NCI-H1694 (cell line): ENCODE measurements at regions not wholly inside any gene's neighbourhood (a gene's known extent, or its start where the extent isn't known, plus 50 kb on each side); places are given as distances from the start of the nearest gene placed in this dataset.
A peak's percentile ranks its signal among the peaks of the same experiment; 100 is the strongest.

Source experiments
- DNase-seq: peaks from one replicate; lab custom pipeline; 2025; lab: John Stamatoyannopoulos, UW

DNA sequence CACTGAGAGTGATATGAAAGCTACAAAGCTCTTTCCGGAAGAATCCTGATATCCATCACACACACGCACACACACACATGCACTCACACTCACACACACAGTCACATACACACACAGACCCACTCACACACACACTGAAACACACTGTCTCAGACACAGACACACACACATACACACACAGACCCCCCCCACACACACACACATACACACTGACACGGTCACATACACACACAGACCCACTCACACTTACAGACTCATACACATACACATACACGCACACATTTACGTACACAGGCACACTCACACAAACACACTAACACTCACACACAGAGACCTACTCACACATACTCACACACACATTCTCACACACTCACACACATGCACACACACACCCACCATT lies 58.6 kb downstream of the LIG4 start:
- no peak for DNase-seq

DNA sequence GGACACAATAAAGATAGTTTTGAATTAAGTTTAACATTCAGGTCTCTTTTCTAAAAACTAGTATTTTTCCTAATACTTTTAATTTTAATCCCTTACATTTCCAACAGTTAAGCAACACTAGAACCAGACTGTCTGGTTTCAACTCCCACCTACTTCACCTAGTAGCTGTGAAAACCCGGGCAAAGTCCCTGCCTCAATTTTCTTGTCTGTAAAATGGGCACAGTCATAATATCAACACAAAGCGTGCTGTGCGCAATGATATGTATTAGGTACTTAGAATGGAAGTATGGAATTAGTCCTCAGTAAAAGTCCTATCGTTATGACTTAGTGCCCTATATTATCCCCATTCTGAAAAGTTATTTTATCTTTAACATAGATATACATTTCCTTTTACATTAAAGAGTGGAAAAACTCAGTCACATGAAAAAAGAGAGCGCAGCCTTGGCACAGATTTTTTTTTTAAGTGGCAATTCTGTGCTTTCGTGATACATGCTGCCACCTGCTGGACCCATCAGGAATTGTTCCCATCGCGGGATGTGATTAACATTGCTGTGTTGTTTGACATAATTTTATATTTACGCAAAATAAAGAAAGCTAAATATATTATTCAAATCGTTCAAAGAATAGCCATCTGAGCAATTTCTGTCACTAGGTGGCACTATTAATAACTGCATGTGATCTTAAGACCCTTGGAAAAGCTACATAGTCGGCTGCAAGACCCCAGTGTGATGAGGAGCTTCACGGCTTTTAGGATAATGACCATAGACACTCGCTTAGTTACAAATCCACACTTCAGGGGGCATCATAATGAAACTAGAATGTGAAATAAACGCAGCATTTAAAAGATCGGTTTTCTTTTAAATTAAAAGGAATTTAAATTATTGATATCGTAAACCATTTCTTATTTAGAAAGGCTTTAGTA lies 59.9 kb downstream of the LIG4 start:
- peak; percentile 78 for DNase-seq

DNA sequence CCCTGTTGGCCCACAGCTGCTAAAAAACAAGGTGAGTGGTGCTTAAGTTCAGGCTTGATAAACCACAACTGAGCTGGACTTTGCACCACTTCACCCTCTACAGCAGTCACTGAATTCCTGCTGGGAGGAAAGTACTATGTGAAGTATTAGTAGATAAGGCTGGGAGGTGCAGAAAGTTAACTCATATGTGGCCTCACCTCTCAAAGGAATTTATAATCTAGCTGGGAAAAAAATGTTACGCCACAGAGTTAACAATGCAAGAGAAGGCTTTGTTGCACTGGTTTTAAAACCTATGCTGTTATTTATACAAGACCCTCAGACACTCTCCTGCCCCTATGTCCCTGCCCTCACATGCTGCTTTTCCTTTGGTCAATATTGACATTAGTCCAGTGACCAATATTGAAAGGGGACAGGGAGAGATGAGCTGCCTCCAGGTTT lies 60.9 kb downstream of the LIG4 start:
- no peak for DNase-seq

DNA sequence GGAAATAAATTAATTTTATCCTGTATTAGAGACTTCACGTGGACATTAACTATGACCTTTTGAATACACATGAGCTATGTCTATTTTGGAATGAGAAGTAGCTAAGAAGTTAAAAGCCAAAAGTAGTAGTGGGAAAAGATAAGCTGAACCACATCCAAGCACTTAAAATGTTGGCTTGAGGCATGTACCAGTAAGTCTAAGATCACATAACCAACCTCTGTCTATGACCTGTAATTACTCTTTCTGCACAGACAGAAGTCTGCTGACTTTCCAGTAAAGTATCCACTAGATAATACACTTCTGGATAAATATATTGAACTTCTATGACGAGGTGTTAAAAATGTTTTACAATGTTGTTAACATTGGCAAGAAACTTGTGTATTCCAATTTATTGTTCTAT lies 68.7 kb downstream of the LIG4 start:
- DNase-seq: no peak

DNA sequence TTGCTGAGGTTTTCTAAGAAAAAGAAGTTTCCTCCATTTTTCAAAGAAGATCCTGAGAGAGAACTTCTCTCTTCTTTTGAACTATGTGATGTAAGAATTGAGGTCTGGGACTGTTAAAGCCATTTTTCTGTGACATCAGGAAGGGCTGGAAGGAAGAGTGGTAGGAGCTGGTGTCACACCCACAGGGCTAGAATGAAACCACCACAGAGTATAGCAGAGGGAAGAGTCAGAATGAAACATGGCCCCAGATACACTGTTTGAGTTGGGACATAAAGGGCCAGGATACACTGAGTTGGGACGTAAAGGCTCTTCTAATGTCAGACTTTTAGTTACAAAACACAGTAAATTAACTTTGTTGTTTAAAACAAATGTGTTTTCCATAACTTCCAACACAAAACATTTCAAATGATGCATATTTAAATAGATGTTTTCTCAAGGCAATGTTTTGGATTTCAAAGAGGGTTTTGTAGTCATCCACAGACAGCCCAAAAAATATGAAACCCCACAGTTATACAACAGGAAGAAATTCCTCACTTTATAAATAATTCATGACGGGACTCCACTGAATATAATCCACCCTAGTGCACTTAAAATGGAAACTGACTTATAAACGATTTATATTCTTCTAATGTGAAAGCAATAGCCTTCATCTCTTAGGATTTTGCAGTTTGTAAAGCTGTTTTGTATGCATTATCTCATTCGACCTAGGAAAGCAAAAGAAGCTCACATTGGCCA lies 72.5 kb downstream of the LIG4 start:
- no peak for DNase-seq

DNA sequence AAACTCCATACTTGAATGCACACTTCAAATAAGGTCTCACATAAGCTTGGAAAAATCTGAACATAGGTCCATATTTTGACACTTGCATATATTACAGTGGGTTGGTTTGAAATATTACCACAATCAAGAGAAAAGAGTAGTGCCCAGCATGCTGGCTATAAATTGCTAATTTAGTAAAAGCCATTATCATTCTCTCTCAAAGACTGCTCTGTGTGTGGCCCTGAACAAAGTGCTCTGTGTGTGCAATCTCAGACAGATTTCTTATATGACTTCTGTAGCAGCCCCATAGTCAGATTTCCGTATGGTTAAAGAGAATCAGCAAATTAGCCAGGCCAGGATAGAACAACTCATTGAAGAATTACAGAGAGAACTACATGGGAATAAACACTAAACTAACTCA lies 78.2 kb downstream of the LIG4 start:
- DNase-seq: no peak

DNA sequence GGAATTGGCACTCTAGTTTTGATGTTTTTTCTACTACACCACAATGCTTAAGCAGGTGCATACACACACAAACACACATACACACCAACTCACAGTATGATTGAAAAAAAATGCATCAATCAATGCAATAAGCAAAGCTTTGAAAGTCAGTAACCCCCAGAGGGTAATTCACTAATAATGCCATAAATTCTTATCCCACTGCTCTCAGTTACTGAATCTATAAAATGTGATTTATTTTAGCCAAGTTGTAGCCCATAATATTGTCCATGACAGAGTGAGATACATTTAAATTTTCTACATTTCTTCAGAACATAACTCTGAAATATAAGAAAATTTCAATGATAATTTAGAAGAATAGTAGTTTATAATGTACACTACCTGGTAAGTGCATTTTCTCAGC lies 87.9 kb downstream of the LIG4 start:
- DNase-seq: no peak

DNA sequence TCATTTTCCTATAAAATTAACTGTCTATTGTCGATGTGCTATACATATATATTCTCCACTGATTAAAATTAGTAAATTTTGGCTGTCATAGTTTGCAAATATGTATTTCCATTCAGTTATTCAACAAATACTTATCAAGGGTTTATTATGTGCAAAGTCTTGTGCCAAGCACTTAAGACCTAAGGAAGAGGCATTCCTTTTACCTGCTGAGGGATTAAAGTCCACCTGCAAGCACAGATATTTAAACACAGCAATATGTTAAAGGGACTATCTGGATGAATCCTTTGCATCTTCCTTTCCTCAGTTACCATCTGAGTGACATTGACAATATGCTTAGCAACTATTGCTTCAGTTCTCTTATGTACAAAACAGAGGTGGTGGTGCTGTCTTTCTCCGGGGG lies 89.3 kb downstream of the LIG4 start:
- no peak for DNase-seq

DNA sequence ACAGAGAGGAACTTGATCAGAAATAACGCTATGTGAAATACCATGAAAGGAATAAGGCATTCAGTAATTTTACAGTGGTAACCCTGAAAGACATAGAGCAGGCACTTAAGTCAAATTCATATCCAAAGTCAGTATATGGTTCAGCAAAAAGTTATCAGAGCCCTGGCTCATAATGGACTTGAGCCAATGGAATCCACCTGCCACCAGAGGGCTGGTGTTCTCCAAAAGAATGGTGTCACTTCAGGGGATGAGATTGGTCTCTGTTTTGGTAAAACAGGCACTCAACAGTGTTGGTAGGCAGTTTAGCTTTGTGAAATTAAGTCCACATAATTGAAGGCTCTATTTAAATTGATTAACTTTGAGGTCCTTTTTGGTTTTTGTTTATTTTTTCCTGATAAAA lies 93.9 kb downstream of the LIG4 start:
- no peak for DNase-seq

DNA sequence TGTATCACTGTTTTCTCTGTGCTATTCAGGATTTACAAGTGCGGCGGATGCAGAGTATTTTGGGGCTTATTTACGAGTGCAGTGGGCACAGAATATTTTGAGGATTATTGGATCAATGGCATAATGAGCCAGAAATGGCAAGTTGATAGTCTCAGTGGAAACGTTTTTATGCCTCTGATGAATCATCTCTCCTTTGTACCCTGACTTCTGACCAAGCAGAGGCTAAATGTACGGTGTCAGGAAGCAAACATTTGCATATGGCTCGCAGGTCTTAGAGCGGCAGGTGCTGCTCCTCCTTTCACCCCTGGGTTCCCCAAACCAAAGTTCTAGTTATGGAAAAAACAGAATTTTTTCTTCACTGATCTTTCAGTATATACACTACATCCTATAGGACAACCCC lies 94.5 kb downstream of the LIG4 start:
- DNase-seq: no peak

DNA sequence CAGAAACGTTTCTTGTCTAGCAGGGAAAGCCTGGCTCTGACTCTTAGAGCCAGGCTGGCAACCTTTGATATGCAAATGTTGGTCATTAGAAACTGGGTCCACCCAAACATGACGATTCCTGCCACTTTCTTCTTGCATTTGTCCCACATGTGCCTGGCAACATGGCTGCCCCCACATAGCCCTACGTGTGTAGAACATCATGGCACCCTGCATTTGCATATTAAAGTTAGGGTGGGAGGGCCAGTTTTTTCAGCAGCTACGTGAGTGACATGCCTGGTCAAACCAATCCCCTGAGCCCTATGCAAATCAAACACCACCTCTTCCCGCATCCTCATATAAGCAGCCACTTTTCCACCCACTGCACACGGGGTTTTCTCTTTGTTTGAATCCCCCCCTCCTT lies 95.0 kb downstream of the LIG4 start:
- no peak for DNase-seq

DNA sequence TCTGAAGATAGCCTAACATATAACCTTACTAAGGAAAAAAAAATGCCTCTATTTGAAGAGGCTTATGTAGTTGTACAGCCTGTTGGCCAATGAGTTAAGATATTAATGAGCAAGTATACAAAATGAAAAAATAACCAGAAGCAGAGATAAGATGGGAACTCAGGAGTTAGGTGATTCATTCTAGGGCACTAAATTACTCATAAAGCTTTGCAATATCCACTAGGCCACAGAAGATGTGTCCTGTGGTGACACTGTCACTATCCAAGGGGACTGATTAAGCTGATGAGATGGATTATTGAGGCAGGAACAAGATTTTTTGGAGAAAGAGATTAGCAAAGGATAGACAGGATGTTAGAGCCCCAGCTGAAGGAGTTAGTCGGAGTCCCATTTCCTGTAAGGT lies 99.6 kb downstream of the LIG4 start:
- no peak for DNase-seq

DNA sequence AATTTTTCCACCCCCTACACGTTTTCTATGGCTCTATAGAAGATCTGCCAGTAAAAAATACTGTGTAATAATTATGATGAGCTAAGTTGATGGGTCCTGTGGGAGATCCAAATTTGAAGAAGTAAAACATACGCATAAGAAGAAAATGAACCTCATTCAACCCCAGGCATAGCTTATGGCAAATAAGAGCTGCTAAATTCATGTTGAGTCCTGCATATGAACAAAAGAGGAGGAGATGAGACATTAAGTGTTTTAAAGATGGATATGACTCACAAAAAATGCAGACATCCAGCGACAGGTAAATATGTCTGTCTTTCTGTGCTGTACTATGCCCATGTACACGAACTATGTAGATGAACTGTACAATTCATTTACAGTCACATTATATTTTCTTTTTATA lies 101.9 kb downstream of the LIG4 start:
- DNase-seq: no peak

DNA sequence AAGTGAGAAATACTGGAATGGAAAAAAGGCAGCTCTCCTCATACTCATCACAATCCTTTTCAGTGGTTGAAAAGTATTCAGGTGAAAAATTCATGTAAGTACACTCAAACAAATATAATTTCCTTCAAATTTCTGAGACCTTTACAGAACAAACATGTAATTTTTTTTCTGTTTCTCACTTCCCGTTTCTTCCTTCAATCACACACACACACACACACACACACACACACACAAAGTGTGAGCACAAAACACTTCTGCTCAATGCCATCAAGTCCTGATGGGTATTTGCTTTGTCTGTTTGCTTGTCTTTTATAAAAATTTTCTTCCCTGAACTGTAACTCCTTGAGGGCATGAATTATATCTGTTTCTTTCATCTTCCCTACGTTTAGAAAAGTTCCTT lies 110.6 kb downstream of the LIG4 start:
- no peak for DNase-seq

DNA sequence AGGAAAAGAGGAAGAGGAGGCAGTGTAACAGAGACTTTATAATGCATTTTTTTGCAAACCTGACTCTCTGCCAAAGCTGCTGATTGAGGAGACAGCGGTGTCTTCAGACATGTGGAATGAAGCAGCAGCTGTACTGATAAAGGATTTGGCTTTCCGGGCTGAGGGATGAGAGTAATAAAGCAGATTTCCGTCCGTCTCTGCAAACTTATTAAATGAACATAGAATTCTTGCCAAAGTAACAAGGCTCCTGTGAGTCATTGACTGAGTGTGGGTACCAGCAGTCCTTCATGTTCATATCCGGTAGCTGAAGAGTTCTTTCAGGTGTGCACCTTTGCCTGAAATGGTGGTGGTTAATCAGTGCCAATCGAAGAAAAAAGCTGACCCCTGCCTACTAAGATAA lies 112.6 kb downstream of the LIG4 start:
- no peak for DNase-seq

DNA sequence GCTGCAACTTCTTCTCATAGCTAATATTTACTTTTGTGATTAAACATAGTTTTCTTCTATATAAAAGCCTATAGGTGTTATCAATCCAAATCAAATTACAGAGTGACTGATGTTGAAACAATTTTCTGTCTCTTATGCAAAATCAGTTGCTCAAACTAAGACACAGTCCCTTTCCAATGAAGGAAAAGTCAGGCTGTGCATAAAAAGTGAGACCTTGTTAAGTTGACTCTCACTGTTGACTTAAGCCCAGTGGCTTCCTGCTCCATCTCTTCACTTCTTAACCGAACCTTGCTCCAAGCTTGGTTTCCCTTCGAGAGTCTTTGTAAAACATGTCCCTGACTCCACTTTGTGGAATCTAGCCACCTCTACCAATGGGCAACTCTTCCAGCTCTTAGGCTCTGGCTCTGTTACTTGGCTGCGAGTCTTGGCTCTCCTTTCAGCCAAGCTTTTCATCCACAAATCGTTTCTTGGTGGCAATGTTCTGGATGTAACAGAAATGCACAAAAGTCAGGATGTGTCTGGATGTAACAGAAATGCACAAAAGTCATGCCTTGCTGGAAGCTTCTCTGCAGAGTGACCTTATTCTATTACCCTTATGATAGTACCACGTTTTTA lies 118.9 kb downstream of the LIG4 start:
- no peak for DNase-seq

DNA sequence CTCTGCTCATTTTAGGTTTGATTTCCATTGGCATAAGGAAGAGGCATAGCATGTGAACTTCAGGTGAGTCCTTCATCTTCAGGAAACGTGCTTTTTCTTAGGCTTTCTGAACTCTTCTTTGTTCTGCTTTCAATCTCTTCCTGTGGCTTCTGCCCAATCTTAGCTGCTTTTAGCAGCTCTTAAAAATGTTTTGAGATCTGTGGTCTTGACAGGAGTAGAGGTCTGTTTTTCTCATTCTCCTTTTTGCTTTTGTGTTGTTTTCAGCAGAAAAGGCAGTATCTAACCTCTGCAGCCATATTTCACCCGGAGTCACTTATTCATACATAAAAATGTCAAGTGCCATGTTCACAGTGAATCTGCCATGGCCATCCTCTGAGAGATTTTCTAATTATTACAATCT lies 120.3 kb downstream of the LIG4 start:
- no peak for DNase-seq

DNA sequence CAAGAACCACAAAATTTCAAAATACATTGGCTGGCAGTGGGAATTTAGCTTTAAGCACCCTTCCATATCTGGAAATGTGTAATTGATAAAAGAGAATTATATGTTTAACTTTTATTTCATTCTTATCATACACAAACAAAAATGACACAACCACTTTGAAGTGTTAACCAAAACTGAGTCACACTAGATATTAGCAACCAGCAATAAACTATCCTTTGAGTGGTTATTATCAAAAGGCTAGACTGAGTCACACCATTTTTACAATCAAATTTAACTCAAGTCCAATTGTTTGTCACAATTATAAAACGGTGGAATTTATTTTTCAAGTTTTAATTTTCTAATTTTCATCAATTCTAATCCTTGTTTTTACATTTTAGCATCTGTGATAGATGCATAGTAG lies 121.7 kb downstream of the LIG4 start:
- DNase-seq: no peak

DNA sequence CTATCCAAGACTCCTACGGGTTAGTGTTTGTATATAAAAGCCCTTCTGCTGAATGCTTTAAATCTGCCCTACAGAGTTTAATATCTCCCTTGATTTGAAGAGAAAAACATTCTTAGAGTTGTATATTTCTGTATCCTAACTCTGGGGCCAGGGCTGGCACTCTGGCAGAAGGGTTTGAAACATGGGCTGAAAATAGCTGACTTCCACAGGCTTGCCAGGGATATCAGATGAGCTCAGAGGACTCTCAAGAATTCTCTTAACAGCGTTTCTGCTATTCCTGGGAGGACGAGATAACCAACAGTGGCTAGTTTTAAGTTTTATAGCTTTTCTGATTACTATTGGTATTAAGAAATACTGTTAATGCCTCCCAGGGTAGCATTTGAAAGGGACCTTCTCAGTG lies 127.5 kb downstream of the LIG4 start:
- DNase-seq: no peak

DNA sequence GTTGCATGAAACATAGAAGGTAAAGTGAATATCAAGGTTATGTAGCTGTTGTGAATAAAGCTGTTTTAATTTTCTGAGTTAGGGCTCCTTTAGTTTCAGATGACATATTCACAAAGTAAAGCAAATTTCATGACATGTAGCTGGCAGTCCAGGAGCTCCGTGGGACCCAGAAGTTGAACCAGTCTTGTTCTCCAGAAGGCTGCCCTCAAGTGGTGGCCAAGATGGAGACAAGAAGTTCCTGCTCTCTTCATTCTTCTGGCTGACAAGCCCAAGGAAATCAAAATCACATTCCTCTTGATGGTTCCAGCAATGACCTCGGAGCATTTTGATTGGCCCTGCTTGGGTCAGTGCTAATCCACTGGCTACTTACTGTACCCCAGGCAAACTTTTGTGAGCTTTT lies 128.7 kb downstream of the LIG4 start:
- DNase-seq: no peak

DNA sequence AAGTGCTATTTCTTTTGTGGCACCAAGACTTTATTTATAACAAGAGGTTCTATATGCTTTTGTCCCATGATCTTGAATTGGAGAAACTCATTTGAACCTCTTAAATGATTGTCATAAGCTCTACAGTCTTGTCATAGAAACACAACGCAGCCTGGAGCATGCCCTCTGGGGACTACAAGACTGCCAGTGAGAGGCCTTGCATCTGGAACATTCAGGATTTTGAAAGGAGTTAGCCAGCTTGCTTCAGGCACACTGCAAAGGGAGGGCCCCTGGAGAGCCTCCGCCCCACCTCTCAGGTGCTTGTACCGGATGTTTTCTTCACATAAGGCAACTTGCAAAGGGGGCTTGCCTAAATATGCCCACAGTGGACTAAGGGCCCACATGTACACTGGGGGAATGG lies 130.5 kb downstream of the LIG4 start:
- DNase-seq: no peak

DNA sequence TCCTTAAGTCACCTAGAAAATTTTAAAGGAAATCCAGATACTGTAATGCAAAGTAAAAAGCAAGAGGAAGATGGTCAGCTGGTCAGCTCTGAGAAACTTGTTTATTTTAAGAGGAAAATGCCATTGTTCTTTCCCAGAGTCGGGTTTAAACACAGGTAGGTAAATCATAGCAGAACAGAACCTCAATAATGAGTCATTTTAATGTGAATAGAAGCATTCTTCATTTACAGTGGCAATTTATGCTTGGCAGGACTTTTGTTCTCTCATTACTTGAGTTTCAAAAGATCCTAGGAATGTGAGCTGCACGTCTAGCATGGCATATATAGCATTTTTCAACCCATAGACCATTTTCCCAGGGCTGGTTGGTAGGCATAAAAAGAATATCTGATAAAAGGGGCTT lies 132.3 kb downstream of the LIG4 start:
- no peak for DNase-seq

DNA sequence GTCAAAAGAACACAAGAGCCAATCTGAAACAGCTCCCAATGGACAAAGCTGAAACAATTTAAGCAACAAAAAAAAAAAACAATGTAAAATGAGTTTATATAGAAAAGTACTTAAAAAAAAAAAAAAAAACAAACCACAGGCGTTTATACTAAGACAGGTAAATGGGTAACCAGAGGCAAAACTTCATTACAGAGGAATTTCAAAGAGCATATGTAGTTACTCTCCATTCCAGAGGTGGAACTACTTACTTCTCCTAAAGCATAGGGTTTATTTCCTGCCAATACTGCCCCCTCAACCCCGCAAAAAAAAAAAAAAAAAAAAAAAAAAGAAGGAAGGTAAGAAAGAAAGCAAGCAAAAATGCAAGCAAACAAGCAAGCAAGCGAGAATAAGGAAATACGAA lies 132.9 kb downstream of the LIG4 start:
- DNase-seq: no peak
